ENCODE measurements at regions not wholly inside any gene's neighbourhood (a gene's known extent, or its start where the extent isn't known, plus 50 kb on each side); places are given as distances from the start of the nearest gene placed in this dataset.

DNA sequence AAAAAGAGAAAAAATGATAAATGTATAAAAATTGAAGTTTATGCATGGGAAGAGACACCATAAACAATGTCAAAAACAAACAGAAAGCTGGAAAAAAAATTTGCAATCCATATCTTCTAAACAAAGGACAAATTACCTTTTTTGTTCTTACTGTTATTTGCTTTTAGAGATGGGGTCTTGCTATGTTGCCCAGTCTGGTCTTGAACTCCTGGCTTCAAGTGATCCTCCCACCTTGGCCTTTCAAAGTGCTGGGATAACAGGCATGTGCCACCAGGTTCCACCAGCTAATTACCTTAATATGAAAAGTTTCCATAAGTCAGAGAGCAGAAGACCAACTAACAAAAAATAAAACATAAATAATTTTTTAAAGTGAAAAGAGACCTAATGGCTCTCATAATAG, 90.0 kb upstream of the SIX3 start:
- TF ChIP-seq NFIC (IDR thresholded peaks at IDR 0.05; ENCODE audit: low read depth, low read length) (no peak), BHLHE40 (IDR thresholded peaks at IDR 0.05; ENCODE audit: borderline replicate concordance in 1 of 2, low read depth in 2 of 2, low read length in 1 of 2) (no peak), RFX5 (IDR thresholded peaks at IDR 0.05; ENCODE audit: low read depth, low read length) (no peak), NFXL1 (IDR thresholded peaks at IDR 0.05; ENCODE audit: borderline replicate concordance) (no peak)
- TF ChIP-seq, protein P1, sequence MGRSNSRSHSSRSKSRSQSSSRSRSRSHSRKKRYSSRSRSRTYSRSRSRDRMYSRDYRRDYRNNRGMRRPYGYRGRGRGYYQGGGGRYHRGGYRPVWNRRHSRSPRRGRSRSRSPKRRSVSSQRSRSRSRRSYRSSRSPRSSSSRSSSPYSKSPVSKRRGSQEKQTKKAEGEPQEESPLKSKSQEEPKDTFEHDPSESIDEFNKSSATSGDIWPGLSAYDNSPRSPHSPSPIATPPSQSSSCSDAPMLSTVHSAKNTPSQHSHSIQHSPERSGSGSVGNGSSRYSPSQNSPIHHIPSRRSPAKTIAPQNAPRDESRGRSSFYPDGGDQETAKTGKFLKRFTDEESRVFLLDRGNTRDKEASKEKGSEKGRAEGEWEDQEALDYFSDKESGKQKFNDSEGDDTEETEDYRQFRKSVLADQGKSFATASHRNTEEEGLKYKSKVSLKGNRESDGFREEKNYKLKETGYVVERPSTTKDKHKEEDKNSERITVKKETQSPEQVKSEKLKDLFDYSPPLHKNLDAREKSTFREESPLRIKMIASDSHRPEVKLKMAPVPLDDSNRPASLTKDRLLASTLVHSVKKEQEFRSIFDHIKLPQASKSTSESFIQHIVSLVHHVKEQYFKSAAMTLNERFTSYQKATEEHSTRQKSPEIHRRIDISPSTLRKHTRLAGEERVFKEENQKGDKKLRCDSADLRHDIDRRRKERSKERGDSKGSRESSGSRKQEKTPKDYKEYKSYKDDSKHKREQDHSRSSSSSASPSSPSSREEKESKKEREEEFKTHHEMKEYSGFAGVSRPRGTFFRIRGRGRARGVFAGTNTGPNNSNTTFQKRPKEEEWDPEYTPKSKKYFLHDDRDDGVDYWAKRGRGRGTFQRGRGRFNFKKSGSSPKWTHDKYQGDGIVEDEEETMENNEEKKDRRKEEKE (IDR thresholded peaks at IDR 0.05) = no peak
- TF ChIP-seq, protein P2, sequence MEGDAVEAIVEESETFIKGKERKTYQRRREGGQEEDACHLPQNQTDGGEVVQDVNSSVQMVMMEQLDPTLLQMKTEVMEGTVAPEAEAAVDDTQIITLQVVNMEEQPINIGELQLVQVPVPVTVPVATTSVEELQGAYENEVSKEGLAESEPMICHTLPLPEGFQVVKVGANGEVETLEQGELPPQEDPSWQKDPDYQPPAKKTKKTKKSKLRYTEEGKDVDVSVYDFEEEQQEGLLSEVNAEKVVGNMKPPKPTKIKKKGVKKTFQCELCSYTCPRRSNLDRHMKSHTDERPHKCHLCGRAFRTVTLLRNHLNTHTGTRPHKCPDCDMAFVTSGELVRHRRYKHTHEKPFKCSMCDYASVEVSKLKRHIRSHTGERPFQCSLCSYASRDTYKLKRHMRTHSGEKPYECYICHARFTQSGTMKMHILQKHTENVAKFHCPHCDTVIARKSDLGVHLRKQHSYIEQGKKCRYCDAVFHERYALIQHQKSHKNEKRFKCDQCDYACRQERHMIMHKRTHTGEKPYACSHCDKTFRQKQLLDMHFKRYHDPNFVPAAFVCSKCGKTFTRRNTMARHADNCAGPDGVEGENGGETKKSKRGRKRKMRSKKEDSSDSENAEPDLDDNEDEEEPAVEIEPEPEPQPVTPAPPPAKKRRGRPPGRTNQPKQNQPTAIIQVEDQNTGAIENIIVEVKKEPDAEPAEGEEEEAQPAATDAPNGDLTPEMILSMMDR (IDR thresholded peaks at IDR 0.05 in 2 of 3, conservative IDR thresholded peaks at IDR 0.05 in 1 of 3; ENCODE audit: control insufficient read depth in 2 of 3, extremely low read depth in 1 of 3, insufficient read depth in 1 of 3, low read depth in 3 of 3, low read length in 3 of 3) = no peak
- TF ChIP-seq, protein P3, sequence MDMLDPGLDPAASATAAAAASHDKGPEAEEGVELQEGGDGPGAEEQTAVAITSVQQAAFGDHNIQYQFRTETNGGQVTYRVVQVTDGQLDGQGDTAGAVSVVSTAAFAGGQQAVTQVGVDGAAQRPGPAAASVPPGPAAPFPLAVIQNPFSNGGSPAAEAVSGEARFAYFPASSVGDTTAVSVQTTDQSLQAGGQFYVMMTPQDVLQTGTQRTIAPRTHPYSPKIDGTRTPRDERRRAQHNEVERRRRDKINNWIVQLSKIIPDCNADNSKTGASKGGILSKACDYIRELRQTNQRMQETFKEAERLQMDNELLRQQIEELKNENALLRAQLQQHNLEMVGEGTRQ (IDR thresholded peaks at IDR 0.05; ENCODE audit: borderline replicate concordance, low read depth, low read length) = no peak
- TF ChIP-seq, protein P4, sequence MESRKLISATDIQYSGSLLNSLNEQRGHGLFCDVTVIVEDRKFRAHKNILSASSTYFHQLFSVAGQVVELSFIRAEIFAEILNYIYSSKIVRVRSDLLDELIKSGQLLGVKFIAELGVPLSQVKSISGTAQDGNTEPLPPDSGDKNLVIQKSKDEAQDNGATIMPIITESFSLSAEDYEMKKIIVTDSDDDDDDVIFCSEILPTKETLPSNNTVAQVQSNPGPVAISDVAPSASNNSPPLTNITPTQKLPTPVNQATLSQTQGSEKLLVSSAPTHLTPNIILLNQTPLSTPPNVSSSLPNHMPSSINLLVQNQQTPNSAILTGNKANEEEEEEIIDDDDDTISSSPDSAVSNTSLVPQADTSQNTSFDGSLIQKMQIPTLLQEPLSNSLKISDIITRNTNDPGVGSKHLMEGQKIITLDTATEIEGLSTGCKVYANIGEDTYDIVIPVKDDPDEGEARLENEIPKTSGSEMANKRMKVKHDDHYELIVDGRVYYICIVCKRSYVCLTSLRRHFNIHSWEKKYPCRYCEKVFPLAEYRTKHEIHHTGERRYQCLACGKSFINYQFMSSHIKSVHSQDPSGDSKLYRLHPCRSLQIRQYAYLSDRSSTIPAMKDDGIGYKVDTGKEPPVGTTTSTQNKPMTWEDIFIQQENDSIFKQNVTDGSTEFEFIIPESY (IDR thresholded peaks at IDR 0.05) = no peak
- TF ChIP-seq, protein P5, sequence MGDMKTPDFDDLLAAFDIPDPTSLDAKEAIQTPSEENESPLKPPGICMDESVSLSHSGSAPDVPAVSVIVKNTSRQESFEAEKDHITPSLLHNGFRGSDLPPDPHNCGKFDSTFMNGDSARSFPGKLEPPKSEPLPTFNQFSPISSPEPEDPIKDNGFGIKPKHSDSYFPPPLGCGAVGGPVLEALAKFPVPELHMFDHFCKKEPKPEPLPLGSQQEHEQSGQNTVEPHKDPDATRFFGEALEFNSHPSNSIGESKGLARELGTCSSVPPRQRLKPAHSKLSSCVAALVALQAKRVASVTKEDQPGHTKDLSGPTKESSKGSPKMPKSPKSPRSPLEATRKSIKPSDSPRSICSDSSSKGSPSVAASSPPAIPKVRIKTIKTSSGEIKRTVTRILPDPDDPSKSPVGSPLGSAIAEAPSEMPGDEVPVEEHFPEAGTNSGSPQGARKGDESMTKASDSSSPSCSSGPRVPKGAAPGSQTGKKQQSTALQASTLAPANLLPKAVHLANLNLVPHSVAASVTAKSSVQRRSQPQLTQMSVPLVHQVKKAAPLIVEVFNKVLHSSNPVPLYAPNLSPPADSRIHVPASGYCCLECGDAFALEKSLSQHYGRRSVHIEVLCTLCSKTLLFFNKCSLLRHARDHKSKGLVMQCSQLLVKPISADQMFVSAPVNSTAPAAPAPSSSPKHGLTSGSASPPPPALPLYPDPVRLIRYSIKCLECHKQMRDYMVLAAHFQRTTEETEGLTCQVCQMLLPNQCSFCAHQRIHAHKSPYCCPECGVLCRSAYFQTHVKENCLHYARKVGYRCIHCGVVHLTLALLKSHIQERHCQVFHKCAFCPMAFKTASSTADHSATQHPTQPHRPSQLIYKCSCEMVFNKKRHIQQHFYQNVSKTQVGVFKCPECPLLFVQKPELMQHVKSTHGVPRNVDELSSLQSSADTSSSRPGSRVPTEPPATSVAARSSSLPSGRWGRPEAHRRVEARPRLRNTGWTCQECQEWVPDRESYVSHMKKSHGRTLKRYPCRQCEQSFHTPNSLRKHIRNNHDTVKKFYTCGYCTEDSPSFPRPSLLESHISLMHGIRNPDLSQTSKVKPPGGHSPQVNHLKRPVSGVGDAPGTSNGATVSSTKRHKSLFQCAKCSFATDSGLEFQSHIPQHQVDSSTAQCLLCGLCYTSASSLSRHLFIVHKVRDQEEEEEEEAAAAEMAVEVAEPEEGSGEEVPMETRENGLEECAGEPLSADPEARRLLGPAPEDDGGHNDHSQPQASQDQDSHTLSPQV (IDR thresholded peaks at IDR 0.05) = no peak
- TF ChIP-seq, protein P6, sequence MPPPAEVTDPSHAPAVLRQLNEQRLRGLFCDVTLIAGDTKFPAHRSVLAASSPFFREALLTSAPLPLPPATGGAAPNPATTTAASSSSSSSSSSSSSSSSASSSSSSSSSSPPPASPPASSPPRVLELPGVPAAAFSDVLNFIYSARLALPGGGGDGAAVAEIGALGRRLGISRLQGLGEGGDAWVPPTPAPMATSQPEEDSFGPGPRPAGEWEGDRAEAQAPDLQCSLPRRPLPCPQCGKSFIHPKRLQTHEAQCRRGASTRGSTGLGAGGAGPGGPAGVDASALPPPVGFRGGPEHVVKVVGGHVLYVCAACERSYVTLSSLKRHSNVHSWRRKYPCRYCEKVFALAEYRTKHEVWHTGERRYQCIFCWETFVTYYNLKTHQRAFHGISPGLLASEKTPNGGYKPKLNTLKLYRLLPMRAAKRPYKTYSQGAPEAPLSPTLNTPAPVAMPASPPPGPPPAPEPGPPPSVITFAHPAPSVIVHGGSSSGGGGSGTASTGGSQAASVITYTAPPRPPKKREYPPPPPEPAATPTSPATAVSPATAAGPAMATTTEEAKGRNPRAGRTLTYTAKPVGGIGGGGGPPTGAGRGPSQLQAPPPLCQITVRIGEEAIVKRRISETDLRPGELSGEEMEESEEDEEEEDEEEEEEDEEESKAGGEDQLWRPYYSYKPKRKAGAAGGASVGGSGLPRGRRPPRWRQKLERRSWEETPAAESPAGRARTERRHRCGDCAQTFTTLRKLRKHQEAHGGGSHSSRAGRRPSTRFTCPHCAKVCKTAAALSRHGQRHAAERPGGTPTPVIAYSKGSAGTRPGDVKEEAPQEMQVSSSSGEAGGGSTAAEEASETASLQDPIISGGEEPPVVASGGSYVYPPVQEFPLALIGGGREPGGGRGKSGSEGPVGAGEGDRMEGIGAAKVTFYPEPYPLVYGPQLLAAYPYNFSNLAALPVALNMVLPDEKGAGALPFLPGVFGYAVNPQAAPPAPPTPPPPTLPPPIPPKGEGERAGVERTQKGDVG (CRISPR knock-in tag; IDR thresholded peaks at IDR 0.05) = no peak

All from GM12878 (cell line).